GM12892 (cell line): ENCODE measurements at regions not wholly inside any gene's neighbourhood (a gene's known extent, or its start where the extent isn't known, plus 50 kb on each side); places are given as distances from the start of the nearest gene placed in this dataset.

ENCODE experiments used
- POLR2A ChIP-seq: IDR thresholded peaks from 2 replicates; pipeline ENCODE4 v1.6.1; 2011; ENCODE audit warnings: low read depth, low read length, control low read depth
- POLR2AphosphoS5 ChIP-seq: IDR thresholded peaks from 2 replicates; pipeline ENCODE4 v1.6.1; 2011; ENCODE audit warnings: low read depth, low read length, control low read depth
- TAF1 ChIP-seq: IDR thresholded peaks from 2 replicates; pipeline ENCODE4 v1.6.1; 2011; ENCODE audit warnings: low read depth, mild to moderate bottlenecking, control low read depth, low read length, borderline replicate concordance

- TF ChIP-seq POLR2A, result no peak
- no peak for TF ChIP-seq POLR2AphosphoS5
- TF ChIP-seq TAF1, result no peak
Observed at GRCh38 chr4:84189144-84189543, 309.9 kb downstream of the NKX6-1 start.
